IPS DF 19.7 (cell line): ENCODE measurements at regions not wholly inside any gene's neighbourhood (a gene's known extent, or its start where the extent isn't known, plus 50 kb on each side); places are given as distances from the start of the nearest gene placed in this dataset.

Experiments used
- DNase-seq: peaks from one replicate; pipeline ENCODE4 v3.0.0-alpha.2; 2013; ENCODE audit warnings: low read depth, low spot score

GRCh38 chr7:52486267-52486666 is 549.2 kb upstream of the POM121L12 start:
- no peak for DNase-seq

- no peak for DNase-seq
These were observed 553.4 kb upstream of the POM121L12 start for GRCh38 chr7:52482076-52482475.

- no peak for DNase-seq
These were observed 553.9 kb upstream of the POM121L12 start for GRCh38 chr7:52481571-52481970.

- DNase-seq: no peak
These were observed 555.4 kb upstream of the POM121L12 start for GRCh38 chr7:52479990-52480389.

- DNase-seq: no peak
These were observed 560.3 kb upstream of the POM121L12 start for GRCh38 chr7:52475001-52475582.

GRCh38 chr7:52473756-52474155 is 561.7 kb upstream of the POM121L12 start:
- DNase-seq: no peak

GRCh38 chr7:52472006-52472620 is 563.3 kb upstream of the POM121L12 start:
- DNase-seq: no peak

- no peak for DNase-seq
These were observed 570.2 kb upstream of the POM121L12 start for GRCh38 chr7:52465216-52465615.

GRCh38 chr7:52463341-52463740 is 572.1 kb upstream of the POM121L12 start:
- no peak for DNase-seq

GRCh38 chr7:52462474-52462873 is 573.0 kb upstream of the POM121L12 start:
- DNase-seq: no peak

- no peak for DNase-seq
These were observed 579.9 kb upstream of the POM121L12 start for GRCh38 chr7:52455571-52455970.

GRCh38 chr7:52450816-52451215 is 584.6 kb upstream of the POM121L12 start:
- DNase-seq: no peak

GRCh38 chr7:52447581-52448180 is 587.8 kb upstream of the POM121L12 start:
- DNase-seq: no peak

GRCh38 chr7:52436278-52436677 is 599.2 kb upstream of the POM121L12 start:
- DNase-seq: no peak

- DNase-seq: no peak
These were observed 604.2 kb upstream of the POM121L12 start for GRCh38 chr7:52431082-52431815.

- DNase-seq: no peak
These were observed 612.2 kb upstream of the POM121L12 start for GRCh38 chr7:52423251-52423650.

- no peak for DNase-seq
These were observed 622.4 kb upstream of the POM121L12 start for GRCh38 chr7:52413051-52413450.

- no peak for DNase-seq
These were observed 625.4 kb upstream of the POM121L12 start for GRCh38 chr7:52410032-52410431.

GRCh38 chr7:52406808-52407207 is 628.6 kb upstream of the POM121L12 start:
- DNase-seq: no peak

- DNase-seq: no peak
These were observed 652.7 kb upstream of the POM121L12 start for GRCh38 chr7:52382731-52383130.

GRCh38 chr7:52369922-52370321 is 665.5 kb upstream of the POM121L12 start:
- no peak for DNase-seq

- no peak for DNase-seq
These were observed 670.1 kb upstream of the POM121L12 start for GRCh38 chr7:52365349-52365748.

GRCh38 chr7:52362521-52362920 is 672.9 kb upstream of the POM121L12 start:
- DNase-seq: no peak
